ENCODE measurements at regions not wholly inside any gene's neighbourhood (a gene's known extent, or its start where the extent isn't known, plus 50 kb on each side); places are given as distances from the start of the nearest gene placed in this dataset.

DNA sequence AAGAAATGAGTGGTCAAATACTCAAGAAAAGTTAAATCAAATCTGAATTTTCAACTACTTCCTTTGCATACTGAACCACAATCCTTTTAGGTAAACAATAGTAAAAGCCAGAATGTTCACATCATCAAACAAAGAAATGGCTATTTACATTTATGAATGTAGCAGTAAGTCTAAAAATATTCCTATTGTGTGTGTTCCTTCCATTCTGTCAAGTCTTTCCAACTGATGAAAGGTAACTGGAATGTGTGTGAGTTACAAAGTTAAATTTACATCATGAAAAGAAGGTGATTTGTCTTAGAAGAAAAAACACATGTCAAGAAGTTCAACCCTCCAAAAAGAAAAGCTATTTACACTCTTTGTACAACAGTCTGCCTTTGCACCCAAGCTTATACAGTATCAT is 203.1 kb downstream of the SIPA1L2 start:
- no peak overlapping the region for H3K56ac ChIP-seq (ENCODE audit: insufficient read length, low read depth, low read length)
- no peaks in the 10 kb centered on the region for H4K20me1 ChIP-seq (ENCODE audit: control insufficient read depth, insufficient read depth, insufficient read length)
- H3K27me3 ChIP-seq (ENCODE audit: insufficient read depth, low read length): no peaks in the 10 kb centered on the region
- no peak overlapping the region for H4K91ac ChIP-seq (ENCODE audit: insufficient read length, low read depth, low read length)
- no peak overlapping the region for H2BK120ac ChIP-seq (ENCODE audit: low read depth, low read length, poor library complexity, severe bottlenecking)
- Mint-ChIP-seq H3K4me3 (no peak overlapping the region), H3K4me1 (no peaks in the 10 kb centered on the region), H3K36me3 (ENCODE audit: insufficient read depth in 1 of 3, low read depth in 3 of 3) (no peaks in the 10 kb centered on the region), H3K27ac (no peak overlapping the region), H3K27me3 (ENCODE audit: low read depth) (no peaks in the 10 kb centered on the region), H3K9me3 (no peaks in the 10 kb centered on the region)
- no peak overlapping the region for H3K27ac ChIP-seq (ENCODE audit: insufficient read length, low read depth, low read length)
- H2BK12ac ChIP-seq (ENCODE audit: insufficient read length, low read depth, low read length): no peak overlapping the region
- no peak overlapping the region for H3K14ac ChIP-seq (ENCODE audit: insufficient read depth, low read length)
- no peak overlapping the region for H3K4me2 ChIP-seq (ENCODE audit: insufficient read depth, insufficient read length, low read length)
- no peaks in the 10 kb centered on the region for H3K9me3 ChIP-seq (ENCODE audit: control insufficient read depth, low read depth, low read length)
- H3K79me1 ChIP-seq (ENCODE audit: insufficient read depth, low read depth, low read length, poor library complexity, severe bottlenecking): no peaks in the 10 kb centered on the region
- no peak overlapping the region for H2BK5ac ChIP-seq (ENCODE audit: insufficient read length, low read length)
- H4K5ac ChIP-seq (ENCODE audit: insufficient read length, low read depth, low read length): no peak overlapping the region
- H4K8ac ChIP-seq (replicated peaks; ENCODE audit: insufficient read length, low read depth, low read length): no peak overlapping the region
- no peak overlapping the region for H3K9ac ChIP-seq (ENCODE audit: extremely low read depth, insufficient read length, low read length)
- no peak overlapping the region for H3K18ac ChIP-seq (ENCODE audit: insufficient read length, low read depth, low read length)
- no peak overlapping the region for H3T11ph ChIP-seq (ENCODE audit: low read length)
- no peak overlapping the region for H3K4ac ChIP-seq (ENCODE audit: low read depth, low read length)
- H2AK5ac ChIP-seq (ENCODE audit: insufficient read length, low read length): no peak overlapping the region
- no peak for DNase-seq
- H3K4me1 ChIP-seq (ENCODE audit: insufficient read depth, low read length): no peaks in the 10 kb centered on the region
- no peak for TF ChIP-seq CTCF (conservative IDR thresholded peaks at IDR 0.05)
- no peaks in the 10 kb centered on the region for H3K79me2 ChIP-seq (ENCODE audit: insufficient read depth, low read length)
- no peak overlapping the region for H2AFZ ChIP-seq (ENCODE audit: low read length)
- no peak overlapping the region for H2BK20ac ChIP-seq (ENCODE audit: low read depth, low read length, poor library complexity, severe bottlenecking)
- no peaks in the 10 kb centered on the region for H3K23me2 ChIP-seq (ENCODE audit: insufficient read length, low read depth, low read length, poor library complexity, severe bottlenecking)
- no peak overlapping the region for H2BK15ac ChIP-seq (ENCODE audit: low read depth, low read length)
- H3K23ac ChIP-seq (ENCODE audit: insufficient read length, low read depth, low read length): no peak overlapping the region
